HEK293 (cell line): ENCODE measurements at regions not wholly inside any gene's neighbourhood (a gene's known extent, or its start where the extent isn't known, plus 50 kb on each side); places are given as distances from the start of the nearest gene placed in this dataset.

Source experiments
- CTCF ChIP-seq: fragments of 450-650 bp; formaldehyde crosslinking; IDR thresholded peaks from 2 replicates; pipeline ENCODE4 v1.5.1; 2016; ENCODE audit warnings: missing biosample characterization, missing genetic modification characterization
- SETDB1 ChIP-seq: IDR thresholded peaks from one replicate; pipeline ENCODE4 v1.6.1; 2017; ENCODE audit warnings: mild to moderate bottlenecking, low read length, moderate library complexity, mixed read lengths; ENCODE audit not compliant: insufficient read length
- ZNF239 ChIP-seq: fragments of 450-650 bp; formaldehyde crosslinking; IDR thresholded peaks from 2 replicates; pipeline ENCODE4 v1.5.1; 2016; ENCODE audit warnings: missing biosample characterization, missing genetic modification characterization
- ZNF274 ChIP-seq, 2 experiments: fragments of 200-500 bp in 1 of 2; fragments of 450-650 bp in 1 of 2; sonication (Bioruptor generic) in 1 of 2; formaldehyde crosslinking in 1 of 2; IDR thresholded peaks; 2 replicates each; pipeline versions ENCODE4 v1.5.1 to v1.6.1; 2014 to 2016; ENCODE audit warnings: borderline replicate concordance in 1 of 2, inconsistent platforms in 1 of 2, low read length in 1 of 2, missing biosample characterization in 1 of 2, missing genetic modification characterization in 1 of 2
- ZNF362 ChIP-seq: fragments of 450-650 bp; formaldehyde crosslinking; IDR thresholded peaks from 2 replicates; pipeline ENCODE4 v1.5.1; 2016; ENCODE audit warnings: missing biosample characterization, missing genetic modification characterization
- ZNF501 ChIP-seq: fragments of 450-650 bp; formaldehyde crosslinking; IDR thresholded peaks from 2 replicates; pipeline ENCODE4 v1.5.1; 2016; ENCODE audit warnings: missing biosample characterization, missing genetic modification characterization
- ZNF558 ChIP-seq: fragments of 450-650 bp; formaldehyde crosslinking; IDR thresholded peaks from 2 replicates; pipeline ENCODE4 v1.5.1; 2016; ENCODE audit warnings: missing biosample characterization, missing genetic modification characterization
- ZNF624 ChIP-seq: fragments of 450-650 bp; formaldehyde crosslinking; IDR thresholded peaks from 2 replicates; pipeline ENCODE4 v1.5.1; 2017; ENCODE audit warnings: missing biosample characterization, missing genetic modification characterization
- ZNF791 ChIP-seq: fragments of 450-650 bp; formaldehyde crosslinking; IDR thresholded peaks from 2 replicates; pipeline ENCODE4 v1.5.1; 2016; ENCODE audit warnings: missing biosample characterization, missing genetic modification characterization

GRCh38 chr3:29226706-29227105 lies 54.2 kb upstream of the RBMS3 start:
- no peak for TF ChIP-seq ZNF362 (tag by site-specific recombination)
- no peak for TF ChIP-seq ZNF274 (IDR thresholded peaks at IDR 0.05; ENCODE audit: low read length)
- no peak for TF ChIP-seq ZNF274 (tag by site-specific recombination; IDR thresholded peaks at IDR 0.05; ENCODE audit: borderline replicate concordance)
- TF ChIP-seq CTCF (tag by site-specific recombination): no peak
- TF ChIP-seq ZNF791 (tag by site-specific recombination): no peak
- TF ChIP-seq ZNF624 (tag by site-specific recombination): no peak
- TF ChIP-seq ZNF558 (tag by site-specific recombination): no peak
- no peak for TF ChIP-seq SETDB1
- TF ChIP-seq ZNF501 (tag by site-specific recombination): no peak
- no peak for TF ChIP-seq ZNF239 (tag by site-specific recombination)
